ENCODE measurements at regions not wholly inside any gene's neighbourhood (a gene's known extent, or its start where the extent isn't known, plus 50 kb on each side); places are given as distances from the start of the nearest gene placed in this dataset.

DNA sequence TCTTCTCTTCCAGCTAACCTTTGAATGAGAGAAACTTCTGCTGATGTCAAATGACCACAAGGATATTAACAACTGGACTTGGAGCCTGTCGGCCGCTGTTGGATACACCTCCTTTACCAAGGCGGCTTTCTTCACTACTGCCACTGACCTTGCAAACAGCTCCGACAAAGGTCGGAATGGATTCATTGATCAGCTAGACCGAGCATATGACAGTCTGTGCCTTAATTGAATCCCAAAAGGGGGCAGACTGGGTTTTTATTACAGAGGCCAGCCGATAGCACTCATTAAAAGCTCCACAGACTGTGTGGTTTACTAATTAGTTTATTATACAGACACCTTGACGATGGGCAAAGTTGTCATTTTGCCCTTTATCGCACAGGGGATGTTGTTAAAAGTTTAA, 394.5 kb downstream of the RERGL start:
- Histone ChIP-seq H3K27me3 (ENCODE audit: control insufficient read depth in 1 of 2, insufficient read depth in 2 of 2, low read length in 2 of 2) (no peaks in the 10 kb centered on the region), H3K36me3 (ENCODE audit: insufficient read depth, low read length) (no peaks in the 10 kb centered on the region), H3K4me3 (ENCODE audit: low read depth in 1 of 2, low read length in 2 of 2) (no peak overlapping the region), H3K9ac (ENCODE audit: low read length) (no peak overlapping the region), H3K27ac (ENCODE audit: low read depth, low read length) (no peak overlapping the region), H3K9me3 (ENCODE audit: low read length) (no peaks in the 10 kb centered on the region), H3K4me1 (ENCODE audit: insufficient read depth, low read length) (no peaks in the 10 kb centered on the region)

DNA sequence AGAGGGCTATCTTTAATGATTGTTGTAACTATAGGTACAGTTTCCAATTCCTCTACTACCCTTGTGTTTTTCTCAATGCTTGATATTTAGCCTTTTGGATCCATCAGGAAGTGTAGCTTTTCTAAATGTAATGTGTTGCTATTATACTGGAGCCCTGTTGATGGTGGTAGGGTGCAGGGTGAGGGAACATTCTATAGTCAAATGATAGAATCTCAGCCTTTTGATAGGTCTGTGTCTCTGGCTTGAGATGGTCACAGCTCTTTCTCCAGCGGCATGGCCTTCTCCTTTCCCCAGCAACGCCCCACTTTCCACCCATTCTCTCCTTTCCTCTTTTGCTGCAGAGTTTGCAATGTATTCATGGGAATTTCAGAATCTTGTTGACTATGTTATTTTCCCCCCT, 398.6 kb downstream of the RERGL start:
- Histone ChIP-seq H3K9me3 (ENCODE audit: low read length) (no peaks in the 10 kb centered on the region), H3K27ac (ENCODE audit: low read depth, low read length) (no peak overlapping the region), H3K36me3 (ENCODE audit: insufficient read depth, low read length) (no peaks in the 10 kb centered on the region), H3K4me1 (ENCODE audit: insufficient read depth, low read length) (no peaks in the 10 kb centered on the region), H3K9ac (ENCODE audit: low read length) (no peak overlapping the region), H3K27me3 (ENCODE audit: control insufficient read depth in 1 of 2, insufficient read depth in 2 of 2, low read length in 2 of 2) (no peaks in the 10 kb centered on the region), H3K4me3 (ENCODE audit: low read depth in 1 of 2, low read length in 2 of 2) (no peak overlapping the region)

DNA sequence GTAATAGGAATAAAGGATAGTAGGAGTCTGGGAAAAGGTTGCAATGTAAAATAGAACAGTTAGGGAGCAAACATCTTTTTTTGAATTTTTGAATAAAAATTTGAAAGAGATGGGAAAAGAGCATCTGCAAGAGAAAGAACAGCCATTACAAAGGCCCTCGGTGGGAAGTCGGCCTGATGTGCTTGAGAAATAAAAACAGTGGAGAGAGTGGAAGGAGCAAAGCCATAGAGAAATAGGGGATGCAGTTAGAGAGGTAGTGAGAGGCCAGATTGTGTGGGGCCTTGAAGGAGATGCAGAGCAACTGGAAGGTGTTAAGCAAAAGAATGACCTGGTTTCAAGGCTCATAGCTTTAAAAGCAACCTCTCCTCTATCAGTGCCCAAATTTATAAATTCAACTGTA, 409.8 kb downstream of the RERGL start:
- no peak overlapping the region for H3K4me3 ChIP-seq (ENCODE audit: low read depth in 1 of 2, low read length in 2 of 2)
- H3K4me1 ChIP-seq (ENCODE audit: insufficient read depth, low read length), result no peaks in the 10 kb centered on the region
- no peak overlapping the region for H3K9ac ChIP-seq (ENCODE audit: low read length)
- H3K9me3 ChIP-seq (ENCODE audit: low read length), result no peaks in the 10 kb centered on the region
- H3K27ac ChIP-seq (ENCODE audit: low read depth, low read length), result no peak overlapping the region
- H3K27me3 ChIP-seq (ENCODE audit: control insufficient read depth in 1 of 2, insufficient read depth in 2 of 2, low read length in 2 of 2), result no peaks in the 10 kb centered on the region
- no peaks in the 10 kb centered on the region for H3K36me3 ChIP-seq (ENCODE audit: insufficient read depth, low read length)

DNA sequence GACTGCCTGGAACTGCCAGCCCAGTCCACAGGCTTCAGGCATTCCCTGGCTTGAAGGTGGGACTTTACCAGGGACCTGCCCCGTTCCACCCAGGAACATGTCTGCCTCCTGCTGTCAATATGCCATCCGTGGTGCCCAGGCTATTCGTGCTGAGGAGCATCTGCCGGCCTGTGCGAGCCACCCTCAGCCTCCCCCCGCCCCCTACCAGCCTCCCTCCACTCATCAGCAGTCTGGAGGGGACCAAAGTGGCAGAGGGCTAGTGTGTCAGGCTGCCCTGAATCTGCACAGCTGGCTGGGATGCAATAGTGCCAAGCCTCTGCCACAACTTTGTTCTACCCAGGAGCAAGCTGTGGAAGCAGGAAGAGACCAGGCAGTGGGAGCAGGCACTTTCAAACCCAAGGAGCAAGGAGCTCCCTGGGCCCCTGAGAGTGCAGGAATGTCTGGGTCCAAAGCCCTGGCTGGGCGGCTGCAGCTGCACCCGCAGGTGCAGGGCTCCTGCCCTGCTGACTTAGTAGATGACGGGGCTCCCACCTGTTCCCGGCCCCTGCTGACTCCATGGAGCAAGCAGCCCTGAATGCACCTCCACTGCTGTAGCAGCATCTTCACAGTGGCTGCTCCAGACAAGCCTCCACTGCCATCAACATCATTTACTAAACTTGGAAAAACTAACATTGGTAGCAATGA, 423.2 kb downstream of the RERGL start:
- Histone ChIP-seq H3K27ac (ENCODE audit: low read depth, low read length) (no peak overlapping the region), H3K9me3 (ENCODE audit: low read length) (no peaks in the 10 kb centered on the region), H3K9ac (ENCODE audit: low read length) (no peak overlapping the region), H3K4me1 (ENCODE audit: insufficient read depth, low read length) (no peaks in the 10 kb centered on the region), H3K27me3 (ENCODE audit: control insufficient read depth in 1 of 2, insufficient read depth in 2 of 2, low read length in 2 of 2) (no peaks in the 10 kb centered on the region), H3K4me3 (ENCODE audit: low read depth in 1 of 2, low read length in 2 of 2) (no peak overlapping the region), H3K36me3 (ENCODE audit: insufficient read depth, low read length) (no peaks in the 10 kb centered on the region)

DNA sequence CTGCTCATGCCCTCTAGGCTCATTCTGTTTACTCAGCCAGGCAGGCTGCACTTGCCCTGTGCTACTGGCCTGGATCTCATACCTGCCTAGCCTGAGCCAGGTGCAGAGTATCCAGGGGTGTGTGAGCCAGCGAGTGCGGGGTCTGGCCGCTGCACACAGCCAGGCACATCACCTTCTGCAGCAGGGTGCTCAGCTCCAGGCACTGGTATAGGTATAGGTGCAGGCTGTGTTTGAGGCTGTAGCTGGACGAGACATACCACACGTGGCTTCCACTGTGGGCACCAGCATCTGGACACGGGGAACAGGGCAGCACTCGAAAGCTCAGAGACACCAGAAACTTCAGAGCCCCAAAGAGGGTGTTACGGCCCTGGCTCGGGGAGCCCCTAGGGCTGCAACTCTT, 424.2 kb downstream of the RERGL start:
- Histone ChIP-seq H3K27ac (ENCODE audit: low read depth, low read length) (no peak overlapping the region), H3K36me3 (ENCODE audit: insufficient read depth, low read length) (no peaks in the 10 kb centered on the region), H3K27me3 (ENCODE audit: control insufficient read depth in 1 of 2, insufficient read depth in 2 of 2, low read length in 2 of 2) (no peaks in the 10 kb centered on the region), H3K9ac (ENCODE audit: low read length) (no peak overlapping the region), H3K4me3 (ENCODE audit: low read depth in 1 of 2, low read length in 2 of 2) (no peak overlapping the region), H3K4me1 (ENCODE audit: insufficient read depth, low read length) (no peaks in the 10 kb centered on the region), H3K9me3 (ENCODE audit: low read length) (no peaks in the 10 kb centered on the region)

DNA sequence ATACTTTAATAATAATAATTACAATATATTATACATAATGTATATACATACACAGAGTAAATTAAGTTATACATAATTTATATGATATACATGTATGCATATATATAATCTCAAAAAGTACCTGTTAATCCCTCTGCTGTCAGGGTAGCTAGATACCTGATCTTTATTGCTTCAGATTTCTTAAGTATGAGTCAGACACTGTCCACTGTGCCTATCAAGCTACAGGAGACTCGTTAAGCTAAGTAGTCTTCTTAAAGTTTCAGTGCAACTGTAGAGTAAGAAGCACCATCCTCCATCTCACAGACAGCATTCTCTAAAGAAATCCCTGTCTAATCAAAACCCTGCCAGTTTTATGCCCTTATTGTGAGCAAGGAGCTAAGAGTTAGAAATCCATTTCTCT, 428.7 kb downstream of the RERGL start:
- Histone ChIP-seq H3K9ac (ENCODE audit: low read length) (no peak overlapping the region), H3K4me3 (ENCODE audit: low read depth in 1 of 2, low read length in 2 of 2) (no peak overlapping the region), H3K9me3 (ENCODE audit: low read length) (no peaks in the 10 kb centered on the region), H3K27ac (ENCODE audit: low read depth, low read length) (no peak overlapping the region), H3K36me3 (ENCODE audit: insufficient read depth, low read length) (no peaks in the 10 kb centered on the region), H3K4me1 (ENCODE audit: insufficient read depth, low read length) (no peaks in the 10 kb centered on the region), H3K27me3 (ENCODE audit: control insufficient read depth in 1 of 2, insufficient read depth in 2 of 2, low read length in 2 of 2) (no peaks in the 10 kb centered on the region)

DNA sequence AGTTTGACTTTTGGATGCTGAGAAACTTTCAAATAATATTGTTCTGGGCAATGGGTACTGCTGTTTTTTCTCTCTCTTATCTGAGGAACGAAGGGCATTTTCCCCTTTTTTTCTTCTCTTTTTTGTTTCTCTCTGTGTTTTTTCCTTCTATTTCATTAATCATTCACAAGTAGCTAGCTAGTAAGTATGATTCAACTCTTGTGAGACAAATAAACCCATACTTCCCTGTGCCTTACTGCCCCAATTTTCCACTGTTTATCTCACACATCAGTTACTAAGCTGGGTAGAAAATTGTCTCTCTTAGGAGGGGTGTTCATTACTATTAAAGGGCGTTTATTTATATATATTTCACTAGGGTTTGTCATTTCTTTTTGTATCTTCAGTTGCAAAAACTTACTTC, 437.6 kb downstream of the RERGL start:
- Histone ChIP-seq H3K27me3 (ENCODE audit: control insufficient read depth in 1 of 2, insufficient read depth in 2 of 2, low read length in 2 of 2) (no peaks in the 10 kb centered on the region), H3K4me1 (ENCODE audit: insufficient read depth, low read length) (no peaks in the 10 kb centered on the region), H3K36me3 (ENCODE audit: insufficient read depth, low read length) (no peaks in the 10 kb centered on the region), H3K4me3 (ENCODE audit: low read depth in 1 of 2, low read length in 2 of 2) (no peak overlapping the region), H3K27ac (ENCODE audit: low read depth, low read length) (no peak overlapping the region), H3K9me3 (ENCODE audit: low read length) (no peaks in the 10 kb centered on the region), H3K9ac (ENCODE audit: low read length) (no peak overlapping the region)

DNA sequence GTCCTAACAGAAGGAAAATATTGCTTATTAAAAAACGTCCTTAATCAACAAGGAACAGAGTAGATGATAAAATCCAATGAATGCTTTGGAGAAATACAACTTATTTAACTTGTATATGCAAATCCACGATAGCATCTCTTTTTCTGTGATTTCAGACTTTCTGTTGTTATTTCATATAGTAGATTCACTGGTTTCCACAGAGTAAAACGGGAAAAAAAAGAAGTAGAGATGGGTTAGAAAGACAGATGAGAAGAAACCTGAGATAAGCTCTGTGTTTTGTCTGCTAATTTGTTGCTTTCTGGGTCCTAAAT, 447.7 kb downstream of the RERGL start:
- Histone ChIP-seq H3K36me3 (ENCODE audit: insufficient read depth, low read length) (no peaks in the 10 kb centered on the region), H3K27ac (ENCODE audit: low read depth, low read length) (no peak overlapping the region), H3K9me3 (ENCODE audit: low read length) (no peaks in the 10 kb centered on the region), H3K4me3 (ENCODE audit: low read depth in 1 of 2, low read length in 2 of 2) (peak overlapping the region in 1 of 2 donors; percentile 54), H3K9ac (ENCODE audit: low read length) (no peak overlapping the region), H3K27me3 (ENCODE audit: control insufficient read depth in 1 of 2, insufficient read depth in 2 of 2, low read length in 2 of 2) (no peaks in the 10 kb centered on the region), H3K4me1 (ENCODE audit: insufficient read depth, low read length) (no peaks in the 10 kb centered on the region)

DNA sequence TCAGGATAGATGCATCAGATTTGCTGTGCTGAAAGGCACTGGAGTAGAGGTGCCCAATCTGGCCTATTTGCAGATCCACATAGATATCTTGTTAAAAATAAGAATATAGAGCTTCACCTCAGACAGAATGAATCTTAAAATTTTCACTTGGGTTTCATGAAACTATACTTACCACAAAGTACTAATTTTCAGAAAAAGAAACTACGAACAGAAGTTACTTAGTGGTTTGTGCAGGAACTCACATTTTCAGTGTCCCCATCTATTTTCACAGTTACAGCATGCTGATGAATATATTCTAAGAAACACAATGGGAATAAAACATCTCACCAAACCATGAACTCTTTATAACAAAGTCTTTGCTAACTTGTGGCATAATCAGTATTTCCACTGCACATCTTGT, 449.4 kb downstream of the RERGL start:
- Histone ChIP-seq H3K27ac (ENCODE audit: low read depth, low read length) (no peak overlapping the region), H3K36me3 (ENCODE audit: insufficient read depth, low read length) (no peaks in the 10 kb centered on the region), H3K9ac (ENCODE audit: low read length) (no peak overlapping the region), H3K9me3 (ENCODE audit: low read length) (no peaks in the 10 kb centered on the region), H3K4me3 (ENCODE audit: low read depth in 1 of 2, low read length in 2 of 2) (no peak overlapping the region), H3K4me1 (ENCODE audit: insufficient read depth, low read length) (no peaks in the 10 kb centered on the region), H3K27me3 (ENCODE audit: control insufficient read depth in 1 of 2, insufficient read depth in 2 of 2, low read length in 2 of 2) (no peaks in the 10 kb centered on the region)

DNA sequence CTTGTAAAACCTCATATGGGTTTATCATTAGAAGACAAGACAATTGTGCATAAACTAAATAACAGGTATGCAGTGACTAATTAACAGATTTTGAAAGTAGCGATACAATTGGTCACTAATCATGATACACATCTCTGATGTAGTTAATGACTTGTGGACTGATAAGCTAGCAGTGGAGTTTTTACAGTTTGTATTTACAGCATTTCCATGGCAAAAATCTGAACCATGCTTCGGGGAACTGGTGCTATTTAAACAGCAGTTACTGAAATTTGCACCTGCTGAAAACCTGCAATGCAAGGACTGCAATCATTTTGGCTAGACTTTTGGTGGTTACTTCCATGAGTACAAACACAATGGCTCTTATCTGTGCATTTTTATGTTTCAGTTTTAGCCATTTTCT, 471.2 kb downstream of the RERGL start:
- Histone ChIP-seq H3K9ac (ENCODE audit: low read length) (no peak overlapping the region), H3K36me3 (ENCODE audit: insufficient read depth, low read length) (no peaks in the 10 kb centered on the region), H3K27ac (ENCODE audit: low read depth, low read length) (no peak overlapping the region), H3K27me3 (ENCODE audit: control insufficient read depth in 1 of 2, insufficient read depth in 2 of 2, low read length in 2 of 2) (no peaks in the 10 kb centered on the region), H3K4me3 (ENCODE audit: low read depth in 1 of 2, low read length in 2 of 2) (no peak overlapping the region), H3K9me3 (ENCODE audit: low read length) (no peaks in the 10 kb centered on the region), H3K4me1 (ENCODE audit: insufficient read depth, low read length) (no peaks in the 10 kb centered on the region)

DNA sequence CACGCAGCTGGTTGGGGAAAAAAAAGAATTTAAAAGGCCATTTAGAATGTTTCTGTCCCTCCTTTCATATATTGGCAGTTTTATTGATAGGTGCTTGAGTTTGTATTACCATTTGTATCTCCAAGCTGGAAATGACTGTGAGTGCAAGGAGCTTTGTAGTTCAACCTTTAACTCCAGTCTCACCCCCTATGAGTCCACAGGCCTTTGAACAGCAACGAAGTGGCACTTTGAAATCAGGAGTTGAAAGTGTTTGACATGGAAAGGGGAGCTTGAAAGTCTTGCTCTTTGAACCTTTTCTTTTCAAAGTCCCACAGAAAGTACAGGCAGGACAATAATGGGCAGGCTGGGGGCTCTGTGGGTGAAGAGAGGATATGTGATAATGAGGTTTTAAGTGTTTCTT, 480.3 kb downstream of the RERGL start:
- no peaks in the 10 kb centered on the region for H3K27me3 ChIP-seq (ENCODE audit: control insufficient read depth in 1 of 2, insufficient read depth in 2 of 2, low read length in 2 of 2)
- H3K4me1 ChIP-seq (ENCODE audit: insufficient read depth, low read length), result no peaks in the 10 kb centered on the region
- no peak overlapping the region for H3K9ac ChIP-seq (ENCODE audit: low read length)
- H3K36me3 ChIP-seq (ENCODE audit: insufficient read depth, low read length), result no peaks in the 10 kb centered on the region
- no peak overlapping the region for H3K4me3 ChIP-seq (ENCODE audit: low read depth in 1 of 2, low read length in 2 of 2)
- no peaks in the 10 kb centered on the region for H3K9me3 ChIP-seq (ENCODE audit: low read length)
- H3K27ac ChIP-seq (ENCODE audit: low read depth, low read length), result no peak overlapping the region

DNA sequence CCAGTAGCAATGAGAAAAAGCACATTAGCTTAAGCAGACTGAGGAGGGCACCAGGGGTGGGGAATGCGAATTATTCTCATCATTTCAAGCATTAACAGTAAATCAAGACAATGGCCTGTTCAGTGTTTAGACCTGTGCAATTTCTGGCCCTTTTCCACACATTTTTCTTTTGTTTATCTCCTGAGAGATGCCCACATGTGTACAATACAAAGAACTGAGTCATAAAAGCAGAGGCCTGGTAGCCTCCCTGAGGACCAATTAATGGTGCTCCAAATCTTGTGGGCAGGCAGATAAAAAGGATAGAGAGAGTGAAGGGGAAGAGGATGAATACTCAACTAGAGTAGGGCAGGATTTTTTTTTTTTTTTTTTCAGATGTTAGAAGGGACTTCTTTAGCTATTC, 480.8 kb downstream of the RERGL start:
- no peaks in the 10 kb centered on the region for H3K4me1 ChIP-seq (ENCODE audit: insufficient read depth, low read length)
- H3K9ac ChIP-seq (ENCODE audit: low read length), result no peak overlapping the region
- H3K27me3 ChIP-seq (ENCODE audit: control insufficient read depth in 1 of 2, insufficient read depth in 2 of 2, low read length in 2 of 2), result no peaks in the 10 kb centered on the region
- no peaks in the 10 kb centered on the region for H3K9me3 ChIP-seq (ENCODE audit: low read length)
- H3K27ac ChIP-seq (ENCODE audit: low read depth, low read length), result no peak overlapping the region
- H3K36me3 ChIP-seq (ENCODE audit: insufficient read depth, low read length), result no peaks in the 10 kb centered on the region
- no peak overlapping the region for H3K4me3 ChIP-seq (ENCODE audit: low read depth in 1 of 2, low read length in 2 of 2)

Measured in muscle layer of colon (tissue), 2 donors.